HCT116 (cell line): ENCODE measurements at regions not wholly inside any gene's neighbourhood (a gene's known extent, or its start where the extent isn't known, plus 50 kb on each side); places are given as distances from the start of the nearest gene placed in this dataset.

Experiments
- ATAC-seq: fragments of 200-7000 bp; cut with Tn5 transposase; 2 replicates; pipeline ENCODE4 v1.9.1; 2020; ENCODE audit warnings: mild to moderate bottlenecking, moderate library complexity
- BruUV-seq: library from RNA; stranded (reverse); fragments of 400-500 nt; replicated peaks from 2 replicates; lab custom pipeline; 2021; lab: Mats Ljungman, UMichigan
- CTCF ChIA-PET: fragments of 300-600 bp; sonication (Branson Sonifier 250); formaldehyde crosslinking; loops from one replicate; lab custom pipeline; 2021; ENCODE audit warnings: antibody characterized with exemption; lab: Charles Lee
- POLR2A ChIA-PET: fragments of 300-600, 350-600 bp; sonication (Branson Sonifier 250); formaldehyde crosslinking; loops from one replicate; lab custom pipeline; 2021; ENCODE audit warnings: antibody characterized with exemption; lab: Charles Lee
- RAD21 ChIA-PET, 2 experiments: fragments of 300-600 bp; sonication (Branson Sonifier 250); formaldehyde crosslinking; loops; one replicate each; lab custom pipeline; 2023; ENCODE audit warnings: low total read pairs in 2 of 2; ENCODE audit not compliant: uncharacterized antibody in 2 of 2, unreplicated experiment in 2 of 2, low non-redundant PET in 1 of 2; lab: Charles Lee
- DNase-seq: peaks from one replicate; pipeline ENCODE4 v3.0.0-alpha.2; 2010; ENCODE audit warnings: low read depth, low spot score
- H2AFZ ChIP-seq: fragments of 200-600 bp; shearing (Covaris generic), sonication (generic); 2 replicates; pipeline ENCODE4 v1.6.1; 2017; ENCODE audit warnings: low read depth, mixed run types, mixed read lengths, antibody characterized with exemption, low read length; ENCODE audit not compliant: poor library complexity, severe bottlenecking
- H3K27ac ChIP-seq: 2 replicates; pipeline ENCODE4 v1.5.1; 2012; ENCODE audit warnings: low read depth, low read length
- H3K27me3 ChIP-seq: fragments of 200-600 bp; sonication (generic); 2 replicates; pipeline ENCODE4 v1.6.1; 2016; ENCODE audit warnings: mixed run types, low read length, mixed read lengths; ENCODE audit not compliant: insufficient read depth
- H3K36me3 ChIP-seq, 2 experiments: fragments of 200-500 bp in 1 of 2; fragments of 200-600 bp in 1 of 2; sonication (Bioruptor generic) in 1 of 2; sonication (generic) in 1 of 2; 2 replicates each; pipeline versions ENCODE4 v1.5.1 to v1.6.1; 2014 to 2016; ENCODE audit warnings: low read length in 2 of 2, inconsistent platforms in 1 of 2, mixed read lengths in 1 of 2, mixed run types in 1 of 2; ENCODE audit not compliant: insufficient read depth in 2 of 2, control insufficient read depth in 1 of 2
- H3K4me1 ChIP-seq, 2 experiments: fragments of 200-600 bp in 1 of 2; sonication (generic) in 1 of 2; 2 replicates each; pipeline versions ENCODE4 v1.5.1 to v1.6.1; 2012 to 2017; ENCODE audit warnings: low read length in 2 of 2, inconsistent platforms in 1 of 2, mild to moderate bottlenecking in 1 of 2, mixed read lengths in 1 of 2, mixed run types in 1 of 2, moderate library complexity in 1 of 2; ENCODE audit not compliant: insufficient read depth in 2 of 2, control insufficient read depth in 1 of 2
- H3K4me2 ChIP-seq: fragments of 200-600 bp; sonication (generic); 2 replicates; pipeline ENCODE4 v1.6.1; 2017; ENCODE audit warnings: mixed run types, low read length, mixed read lengths
- H3K4me3 ChIP-seq, 2 experiments: fragments of 200-600 bp in 1 of 2; sonication (generic) in 1 of 2; replicated peaks in 1 of 2; 2 replicates each; pipeline ENCODE4 v1.5.1; 2011 to 2016; ENCODE audit warnings: low read length in 2 of 2, control low read depth in 1 of 2, low read depth in 1 of 2, mild to moderate bottlenecking in 1 of 2, mixed read lengths in 1 of 2, mixed run types in 1 of 2
- H3K79me2 ChIP-seq: fragments of 200-600 bp; sonication (generic); 2 replicates; pipeline ENCODE4 v1.6.1; 2017; ENCODE audit warnings: mild to moderate bottlenecking, mixed run types, low read length, moderate library complexity, mixed read lengths; ENCODE audit not compliant: insufficient read depth
- H3K9ac ChIP-seq: fragments of 200-600 bp; sonication (generic); 2 replicates; pipeline ENCODE4 v1.6.1; 2016; ENCODE audit warnings: low read length, mixed read lengths
- H3K9me2 ChIP-seq: fragments of 200-600 bp; sonication (generic), shearing (Covaris generic); 2 replicates; pipeline ENCODE4 v1.6.1; 2017; ENCODE audit warnings: mixed run types, mild to moderate bottlenecking, moderate library complexity; ENCODE audit not compliant: insufficient read depth
- H3K9me3 ChIP-seq, 2 experiments: fragments of 200-500 bp in 1 of 2; fragments of 200-600 bp in 1 of 2; sonication (Bioruptor generic) in 1 of 2; sonication (generic) in 1 of 2; 2 replicates each; pipeline ENCODE4 v1.6.1; 2014 to 2017; ENCODE audit warnings: low read length in 2 of 2, mixed read lengths in 2 of 2, inconsistent platforms in 1 of 2, low read depth in 1 of 2, mild to moderate bottlenecking in 1 of 2, mixed run types in 1 of 2, moderate library complexity in 1 of 2; ENCODE audit not compliant: control insufficient read depth in 1 of 2, insufficient read depth in 1 of 2
- H4K20me1 ChIP-seq: fragments of 200-600 bp; sonication (generic), shearing (Covaris generic); 2 replicates; pipeline ENCODE4 v1.6.1; 2017; ENCODE audit warnings: mixed run types, mild to moderate bottlenecking, moderate library complexity; ENCODE audit not compliant: insufficient read depth
- CEBPB ChIP-seq: IDR thresholded peaks from 2 replicates; pipeline ENCODE4 v1.6.1; 2012; ENCODE audit warnings: low read depth
- EGR1 ChIP-seq: IDR thresholded peaks from 2 replicates; pipeline ENCODE4 v1.6.1; 2012; ENCODE audit warnings: low read depth
- ELF1 ChIP-seq: IDR thresholded peaks from 2 replicates; pipeline ENCODE4 v1.6.1; 2012; ENCODE audit warnings: low read depth, borderline replicate concordance
- EZH2phosphoT487 ChIP-seq: fragments of 200-600 bp; IDR thresholded peaks from 2 replicates; pipeline ENCODE4 v1.6.1; 2018; ENCODE audit warnings: antibody characterized with exemption, borderline replicate concordance
- RAD21 ChIP-seq: IDR thresholded peaks from 2 replicates; pipeline ENCODE4 v1.6.1; 2012; ENCODE audit warnings: low read depth, mild to moderate bottlenecking
- SIN3A ChIP-seq: IDR thresholded peaks from 2 replicates; pipeline ENCODE4 v1.6.1; 2012; ENCODE audit warnings: low read depth
- SP1 ChIP-seq: IDR thresholded peaks from 2 replicates; pipeline ENCODE4 v1.6.1; 2012; ENCODE audit warnings: low read depth
- TCF7L2 ChIP-seq: IDR thresholded peaks from 2 replicates; pipeline ENCODE4 v1.7.0; 2011; ENCODE audit warnings: borderline replicate concordance, inconsistent platforms; ENCODE audit not compliant: insufficient read depth, insufficient read length; ENCODE audit errors: extremely low read depth
- YY1 ChIP-seq: IDR thresholded peaks from 2 replicates; pipeline ENCODE4 v1.6.1; 2011; ENCODE audit warnings: low read length, low read depth, moderate library complexity, mild to moderate bottlenecking; ENCODE audit not compliant: insufficient replicate concordance; ENCODE audit errors: extremely low read depth
- ZFX ChIP-seq: fragments of 450-650 bp; IDR thresholded peaks from 2 replicates; pipeline ENCODE4 v1.6.1; 2017
- ZNF274 ChIP-seq: fragments of 200-500 bp; sonication (Bioruptor generic); IDR thresholded peaks from 2 replicates; pipeline ENCODE4 v1.6.1; 2014; ENCODE audit warnings: mild to moderate bottlenecking, low read depth, low read length, inconsistent platforms
- intact Hi-C: fragments of 100-400 bp; cut with micrococcal nuclease; formaldehyde crosslinking; loops from 2 replicates; pipeline ENCODE4 v1.10.0; 2022
- TF ChIP-seq, protein P1 (sequence below): IDR thresholded peaks from 2 replicates; pipeline ENCODE4 v1.6.1; 2012; ENCODE audit warnings: low read depth

DNA sequence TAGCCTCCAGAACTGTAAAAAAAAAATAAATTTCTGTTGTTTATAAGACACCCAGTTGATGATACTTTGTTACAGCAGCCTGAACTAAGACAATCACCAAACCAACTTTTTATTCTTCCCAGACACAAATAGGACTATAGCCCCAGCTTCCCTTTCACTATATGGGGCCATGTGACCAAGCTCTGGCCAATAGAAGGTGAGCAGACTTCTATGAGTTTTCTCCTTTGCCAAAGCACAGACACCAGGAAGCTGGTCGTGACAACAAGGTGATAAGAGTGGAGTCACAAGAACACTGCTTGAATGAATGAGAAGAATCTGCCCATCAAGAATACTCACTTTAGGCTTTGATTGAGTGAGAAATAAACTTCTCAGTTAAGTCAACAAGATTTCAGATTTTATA, 217.7 kb downstream of the DEPDC1B start:
- CTCF ChIA-PET: no interaction called here

More for the DNA sequence above, 217.7 kb downstream of the DEPDC1B start:
- Histone ChIP-seq H2AFZ (no peak overlapping the region), H3K27me3 (peaks cover 34% of the 10 kb centered on the region), H3K9ac (no peak overlapping the region), H4K20me1 (no peaks in the 10 kb centered on the region), H3K79me2 (no peaks in the 10 kb centered on the region), H3K27ac (no peak overlapping the region), H3K4me3 (no peak overlapping the region), H3K36me3 (no peaks in the 10 kb centered on the region), H3K4me2 (no peak overlapping the region), H3K4me1 (no peaks in the 10 kb centered on the region), H3K9me3 (no peaks in the 10 kb centered on the region), H3K9me2 (no peaks in the 10 kb centered on the region)
- TF ChIP-seq EGR1 (no peak), SIN3A (no peak), SP1 (no peak), TCF7L2 (no peak), ZFX (no peak), ZNF274 (no peak), EZH2phosphoT487 (no peak), ELF1 (no peak), CEBPB (no peak), RAD21 (no peak), YY1 (no peak)
- TF ChIP-seq, protein P1, sequence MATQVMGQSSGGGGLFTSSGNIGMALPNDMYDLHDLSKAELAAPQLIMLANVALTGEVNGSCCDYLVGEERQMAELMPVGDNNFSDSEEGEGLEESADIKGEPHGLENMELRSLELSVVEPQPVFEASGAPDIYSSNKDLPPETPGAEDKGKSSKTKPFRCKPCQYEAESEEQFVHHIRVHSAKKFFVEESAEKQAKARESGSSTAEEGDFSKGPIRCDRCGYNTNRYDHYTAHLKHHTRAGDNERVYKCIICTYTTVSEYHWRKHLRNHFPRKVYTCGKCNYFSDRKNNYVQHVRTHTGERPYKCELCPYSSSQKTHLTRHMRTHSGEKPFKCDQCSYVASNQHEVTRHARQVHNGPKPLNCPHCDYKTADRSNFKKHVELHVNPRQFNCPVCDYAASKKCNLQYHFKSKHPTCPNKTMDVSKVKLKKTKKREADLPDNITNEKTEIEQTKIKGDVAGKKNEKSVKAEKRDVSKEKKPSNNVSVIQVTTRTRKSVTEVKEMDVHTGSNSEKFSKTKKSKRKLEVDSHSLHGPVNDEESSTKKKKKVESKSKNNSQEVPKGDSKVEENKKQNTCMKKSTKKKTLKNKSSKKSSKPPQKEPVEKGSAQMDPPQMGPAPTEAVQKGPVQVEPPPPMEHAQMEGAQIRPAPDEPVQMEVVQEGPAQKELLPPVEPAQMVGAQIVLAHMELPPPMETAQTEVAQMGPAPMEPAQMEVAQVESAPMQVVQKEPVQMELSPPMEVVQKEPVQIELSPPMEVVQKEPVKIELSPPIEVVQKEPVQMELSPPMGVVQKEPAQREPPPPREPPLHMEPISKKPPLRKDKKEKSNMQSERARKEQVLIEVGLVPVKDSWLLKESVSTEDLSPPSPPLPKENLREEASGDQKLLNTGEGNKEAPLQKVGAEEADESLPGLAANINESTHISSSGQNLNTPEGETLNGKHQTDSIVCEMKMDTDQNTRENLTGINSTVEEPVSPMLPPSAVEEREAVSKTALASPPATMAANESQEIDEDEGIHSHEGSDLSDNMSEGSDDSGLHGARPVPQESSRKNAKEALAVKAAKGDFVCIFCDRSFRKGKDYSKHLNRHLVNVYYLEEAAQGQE: no peak
- BruUV-seq: no TSS peak
- POLR2A ChIA-PET: no interaction called here
- RAD21 ChIA-PET: no interaction called here
- DNase-seq (no peak), ATAC-seq (no peak)
- intact Hi-C loops: no loop called here
